Naive thymus-derived CD4-positive, alpha-beta T cell (primary cell): ENCODE measurements at regions not wholly inside any gene's neighbourhood (a gene's known extent, or its start where the extent isn't known, plus 50 kb on each side); places are given as distances from the start of the nearest gene placed in this dataset.

ENCODE experiments used
- ATAC-seq: fragments of 150-1000 bp; cut with Tn5 transposase; 2 replicates; pipeline ENCODE4 v1.10.0; 2021; ENCODE audit warnings: mild to moderate bottlenecking, moderate library complexity
- CTCF ChIA-PET: fragments of 350-600 bp; sonication (Branson Sonifier 250); formaldehyde crosslinking; loops from one replicate; lab custom pipeline; 2021; ENCODE audit warnings: antibody characterized with exemption; lab: Charles Lee
- POLR2A ChIA-PET: fragments of 350-600 bp; sonication (Branson Sonifier 250); formaldehyde crosslinking; loops from one replicate; lab custom pipeline; 2021; ENCODE audit warnings: antibody characterized with exemption, inconsistent platforms; lab: Charles Lee
- DNase-seq, 9 donors: peaks; one replicate each; pipeline versions ENCODE4 v3.0.0 to v3.0.0-alpha.2; 2020 to 2022; ENCODE audit warnings: mixed read lengths in 1 of 9
- H3K27ac ChIP-seq: one replicate; pipeline ENCODE4 v1.7.0; 2013; ENCODE audit warnings: mild to moderate bottlenecking, low read depth, low read length, moderate library complexity
- H3K27me3 ChIP-seq, 2 donors: one replicate each; pipeline ENCODE4 v1.7.0; 2013; ENCODE audit warnings: low read length in 2 of 2, mild to moderate bottlenecking in 2 of 2, moderate library complexity in 2 of 2; ENCODE audit not compliant: control insufficient read depth in 2 of 2, insufficient read depth in 2 of 2
- H3K36me3 ChIP-seq, 3 experiments: 1 replicate in 2 of 3; 2 replicates in 1 of 3; pipeline ENCODE4 v1.7.0; 2013; ENCODE audit warnings: low read length in 3 of 3, mild to moderate bottlenecking in 3 of 3, moderate library complexity in 1 of 3; ENCODE audit not compliant: insufficient read depth in 3 of 3, control insufficient read depth in 2 of 3
- H3K4me1 ChIP-seq, 2 donors: one replicate each; pipeline ENCODE4 v1.7.0; 2013; ENCODE audit warnings: low read length in 2 of 2, mild to moderate bottlenecking in 2 of 2, moderate library complexity in 1 of 2; ENCODE audit not compliant: control insufficient read depth in 2 of 2, insufficient read depth in 2 of 2
- H3K4me3 ChIP-seq: 2 replicates; pipeline ENCODE4 v1.7.0; 2013; ENCODE audit warnings: mild to moderate bottlenecking, low read length
- H3K9me3 ChIP-seq, 3 experiments: 1 replicate in 2 of 3; 2 replicates in 1 of 3; pipeline ENCODE4 v1.7.0; 2013; ENCODE audit warnings: low read length in 3 of 3; ENCODE audit not compliant: control insufficient read depth in 2 of 3
- H3K27ac Mint-ChIP-seq, 9 donors: one replicate each; pipeline ENCODE4 v1.8.0; 2020 to 2022; ENCODE audit warnings: mixed read lengths in 9 of 9, mild to moderate bottlenecking in 8 of 9, moderate library complexity in 5 of 9, inconsistent platforms in 2 of 9
- H3K27me3 Mint-ChIP-seq, 5 donors: one replicate each; pipeline ENCODE4 v1.8.0; 2021 to 2022; ENCODE audit warnings: mixed read lengths in 5 of 5, mild to moderate bottlenecking in 1 of 5
- H3K36me3 Mint-ChIP-seq, 5 donors: one replicate each; pipeline ENCODE4 v1.8.0; 2020 to 2022; ENCODE audit warnings: mixed read lengths in 5 of 5, mild to moderate bottlenecking in 3 of 5, inconsistent platforms in 1 of 5
- H3K4me1 Mint-ChIP-seq, 7 donors: one replicate each; pipeline ENCODE4 v1.8.0; 2020 to 2022; ENCODE audit warnings: mixed read lengths in 7 of 7, mild to moderate bottlenecking in 3 of 7, inconsistent platforms in 1 of 7
- H3K4me3 Mint-ChIP-seq, 10 donors: one replicate each; pipeline ENCODE4 v1.8.0; 2020 to 2022; ENCODE audit warnings: mild to moderate bottlenecking in 10 of 10, mixed read lengths in 10 of 10, moderate library complexity in 6 of 10, inconsistent platforms in 2 of 10
- H3K9me3 Mint-ChIP-seq, 11 donors: one replicate each; pipeline ENCODE4 v1.8.0; 2020 to 2022; ENCODE audit warnings: mixed read lengths in 11 of 11, mild to moderate bottlenecking in 4 of 11, inconsistent platforms in 1 of 11, moderate library complexity in 1 of 11
- intact Hi-C, 2 donors: fragments of 100-400 bp; cut with micrococcal nuclease; formaldehyde crosslinking; loops; one replicate each; pipeline ENCODE4 v1.15.1; 2023

DNA sequence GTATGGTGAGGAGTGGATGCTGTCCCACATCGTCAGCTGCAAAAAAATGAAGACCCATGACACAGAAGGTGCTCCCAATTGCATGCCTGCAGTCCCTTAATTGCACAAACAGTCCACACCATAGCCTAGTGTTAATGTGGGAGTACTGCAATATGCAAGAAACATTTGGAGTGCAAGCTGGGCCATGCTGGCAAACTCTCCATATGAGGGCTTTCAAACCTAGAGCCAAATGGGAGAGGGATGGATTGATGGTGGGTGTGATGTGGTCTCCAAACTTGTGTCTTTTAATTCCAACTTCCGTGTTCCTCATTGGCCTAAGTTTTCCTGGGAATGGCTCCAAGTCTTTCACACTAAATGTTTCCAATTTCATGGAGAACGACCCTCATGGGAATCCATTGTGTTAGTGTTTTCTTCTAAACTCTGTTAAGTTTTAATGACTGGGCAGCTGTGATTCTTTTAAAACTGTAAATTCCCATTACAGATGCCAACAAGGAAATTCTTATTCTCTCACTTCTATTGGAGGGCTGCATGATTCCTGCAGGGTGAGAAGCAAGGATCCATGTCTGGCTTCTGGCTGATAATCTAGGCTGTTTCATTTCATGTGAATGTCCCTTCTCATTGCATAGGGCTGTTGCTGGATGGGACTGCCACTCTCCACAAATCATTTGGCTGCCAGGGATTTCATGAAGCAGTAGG is 745.3 kb upstream of the TSPY4 start:
- ATAC-seq (no peak), DNase-seq (no peak)
- H3K9me3 Mint-ChIP-seq, result no peaks in the 10 kb centered on the region
- H3K27ac Mint-ChIP-seq, result no peak overlapping the region
- no peak overlapping the region for H3K4me3 Mint-ChIP-seq
- H3K27me3 Mint-ChIP-seq, result peaks cover 0 to 2% (median 0%) of the 10 kb centered on the region in 5 donors
- Histone ChIP-seq H3K4me1 (no peaks in the 10 kb centered on the region), H3K4me3 (no peak overlapping the region), H3K27me3 (no peaks in the 10 kb centered on the region), H3K27ac (no peak overlapping the region), H3K9me3 (no peaks in the 10 kb centered on the region), H3K36me3 (no peaks in the 10 kb centered on the region)
- ChIA-PET POLR2A (no interaction called here), CTCF (no interaction called here)
- intact Hi-C loops, result no loop called here
- no peaks in the 10 kb centered on the region for H3K4me1 Mint-ChIP-seq
- H3K36me3 Mint-ChIP-seq, result no peaks in the 10 kb centered on the region

GRCh38 chrY:8594657-8595056 is 742.6 kb upstream of the TSPY4 start:
- H3K4me1 ChIP-seq, result no peaks in the 10 kb centered on the region
- H3K4me1 Mint-ChIP-seq, result no peaks in the 10 kb centered on the region
- POLR2A ChIA-PET, result no interaction called here
- H3K9me3 ChIP-seq, result no peaks in the 10 kb centered on the region
- DNase-seq (no peak), ATAC-seq (no peak)
- intact Hi-C loops, result no loop called here
- no peaks in the 10 kb centered on the region for H3K27me3 ChIP-seq
- H3K36me3 Mint-ChIP-seq, result no peaks in the 10 kb centered on the region
- H3K9me3 Mint-ChIP-seq, result peaks cover 0 to 2% (median 0%) of the 10 kb centered on the region in 11 donors
- CTCF ChIA-PET, result no interaction called here
- no peak overlapping the region for H3K4me3 Mint-ChIP-seq
- no peak overlapping the region for H3K4me3 ChIP-seq
- no peak overlapping the region for H3K27ac ChIP-seq
- H3K27me3 Mint-ChIP-seq, result peaks cover 0 to 2% (median 0%) of the 10 kb centered on the region in 5 donors
- no peak overlapping the region for H3K27ac Mint-ChIP-seq
- H3K36me3 ChIP-seq, result no peaks in the 10 kb centered on the region

- POLR2A ChIA-PET, result no interaction called here
- ATAC-seq, result no peak
Observed at GRCh38 chrY:8599141-8599540, 738.1 kb upstream of the TSPY4 start.

GRCh38 chrY:8610620-8611019 is 726.6 kb upstream of the TSPY4 start:
- Mint-ChIP-seq H3K9me3 (no peaks in the 10 kb centered on the region), H3K27me3 (no peaks in the 10 kb centered on the region), H3K36me3 (no peaks in the 10 kb centered on the region), H3K4me3 (no peak overlapping the region), H3K27ac (no peak overlapping the region), H3K4me1 (no peaks in the 10 kb centered on the region)
- H3K4me3 ChIP-seq, result no peak overlapping the region
- intact Hi-C loops, result no loop called here
- H3K36me3 ChIP-seq, result no peaks in the 10 kb centered on the region
- DNase-seq (no peak), ATAC-seq (no peak)
- H3K4me1 ChIP-seq, result no peaks in the 10 kb centered on the region
- H3K9me3 ChIP-seq, result no peaks in the 10 kb centered on the region
- CTCF ChIA-PET, result no interaction called here
- no peak overlapping the region for H3K27ac ChIP-seq
- H3K27me3 ChIP-seq, result no peaks in the 10 kb centered on the region
- POLR2A ChIA-PET, result no interaction called here

More at GRCh38 chrY:8599141-8599540, 738.1 kb upstream of the TSPY4 start:
- H3K27ac Mint-ChIP-seq, result no peak overlapping the region
- H3K4me1 ChIP-seq, result no peaks in the 10 kb centered on the region
- no peaks in the 10 kb centered on the region for H3K27me3 Mint-ChIP-seq
- H3K36me3 Mint-ChIP-seq, result no peaks in the 10 kb centered on the region
- H3K4me3 ChIP-seq, result no peak overlapping the region
- no peak for DNase-seq
- no peaks in the 10 kb centered on the region for H3K4me1 Mint-ChIP-seq
- peaks cover 0 to 2% (median 0%) of the 10 kb centered on the region in 11 donors for H3K9me3 Mint-ChIP-seq
- no peak overlapping the region for H3K4me3 Mint-ChIP-seq
- intact Hi-C loops, result no loop called here
- CTCF ChIA-PET, result no interaction called here
- H3K27ac ChIP-seq, result no peak overlapping the region
- H3K9me3 ChIP-seq, result no peaks in the 10 kb centered on the region
- H3K27me3 ChIP-seq, result no peaks in the 10 kb centered on the region
- no peaks in the 10 kb centered on the region for H3K36me3 ChIP-seq

DNA sequence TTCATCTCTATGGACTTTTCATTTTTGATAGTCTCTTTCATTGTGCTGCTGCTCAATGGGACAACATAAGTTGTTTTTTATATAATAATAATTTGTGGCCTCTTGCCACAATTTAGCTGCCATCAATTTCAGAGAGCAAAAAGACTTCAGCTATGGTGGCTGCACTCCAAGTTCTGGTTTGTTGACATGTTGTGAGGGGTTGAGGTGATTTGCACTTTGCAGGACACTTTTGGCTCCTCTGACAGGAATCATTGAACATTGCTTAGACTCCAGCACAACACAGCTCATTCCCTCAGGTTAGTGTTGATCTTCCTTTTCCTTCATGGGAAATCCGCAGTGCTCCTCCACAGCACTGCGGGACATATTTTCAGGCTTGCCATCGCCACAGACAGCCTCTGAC is 725.4 kb upstream of the TSPY4 start:
- intact Hi-C loops, result no loop called here
- Mint-ChIP-seq H3K27ac (no peak overlapping the region), H3K4me3 (no peak overlapping the region), H3K9me3 (no peaks in the 10 kb centered on the region), H3K27me3 (no peaks in the 10 kb centered on the region), H3K36me3 (no peaks in the 10 kb centered on the region), H3K4me1 (no peaks in the 10 kb centered on the region)
- POLR2A ChIA-PET, result no interaction called here
- no peaks in the 10 kb centered on the region for H3K9me3 ChIP-seq
- DNase-seq (no peak), ATAC-seq (no peak)
- CTCF ChIA-PET, result no interaction called here
- no peak overlapping the region for H3K27ac ChIP-seq
- H3K36me3 ChIP-seq, result no peaks in the 10 kb centered on the region
- no peaks in the 10 kb centered on the region for H3K4me1 ChIP-seq
- no peak overlapping the region for H3K4me3 ChIP-seq
- H3K27me3 ChIP-seq, result no peaks in the 10 kb centered on the region

- ChIA-PET POLR2A (no interaction called here), CTCF (no interaction called here)
- H3K27me3 ChIP-seq, result no peaks in the 10 kb centered on the region
- H3K4me1 ChIP-seq, result no peaks in the 10 kb centered on the region
- Mint-ChIP-seq H3K4me1 (no peaks in the 10 kb centered on the region), H3K27ac (no peak overlapping the region), H3K36me3 (no peaks in the 10 kb centered on the region), H3K27me3 (no peaks in the 10 kb centered on the region), H3K9me3 (no peaks in the 10 kb centered on the region), H3K4me3 (no peak overlapping the region)
- H3K36me3 ChIP-seq, result no peaks in the 10 kb centered on the region
- H3K4me3 ChIP-seq, result no peak overlapping the region
- no peaks in the 10 kb centered on the region for H3K9me3 ChIP-seq
- no peak for ATAC-seq
- intact Hi-C loops, result no loop called here
- H3K27ac ChIP-seq, result no peak overlapping the region
- no peak for DNase-seq
Observed at GRCh38 chrY:8618302-8618701, 719.0 kb upstream of the TSPY4 start.

DNA sequence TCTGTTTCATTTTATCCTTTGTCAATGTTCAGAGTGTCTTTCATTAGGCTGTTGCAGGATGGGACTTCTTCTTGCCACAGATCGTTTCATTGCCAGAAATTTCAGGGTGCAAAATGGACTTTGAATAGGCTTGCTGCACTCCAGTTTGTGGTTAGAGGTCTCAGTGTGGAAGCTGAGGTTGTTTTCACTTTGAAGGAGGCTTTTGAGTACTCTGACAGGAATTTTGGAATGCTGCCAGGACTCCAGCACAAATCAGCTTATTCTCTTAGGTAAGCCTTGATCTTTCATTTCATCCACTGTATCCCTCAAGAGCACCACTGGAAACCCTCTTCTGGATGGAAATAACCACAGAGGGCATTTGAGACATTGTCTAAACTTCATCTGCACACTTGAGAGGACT is 715.1 kb upstream of the TSPY4 start:
- no peak overlapping the region for H3K27ac Mint-ChIP-seq
- H3K36me3 Mint-ChIP-seq, result no peaks in the 10 kb centered on the region
- ATAC-seq, result no peak
- no peaks in the 10 kb centered on the region for H3K9me3 Mint-ChIP-seq
- no peaks in the 10 kb centered on the region for H3K27me3 Mint-ChIP-seq
- Histone ChIP-seq H3K27me3 (no peaks in the 10 kb centered on the region), H3K27ac (no peak overlapping the region), H3K4me1 (no peaks in the 10 kb centered on the region), H3K36me3 (no peaks in the 10 kb centered on the region), H3K9me3 (no peaks in the 10 kb centered on the region), H3K4me3 (no peak overlapping the region)
- POLR2A ChIA-PET, result no interaction called here
- no peak overlapping the region for H3K4me3 Mint-ChIP-seq
- intact Hi-C loops, result no loop called here
- no peaks in the 10 kb centered on the region for H3K4me1 Mint-ChIP-seq
- CTCF ChIA-PET, result no interaction called here
- DNase-seq, result no peak
